Breast epithelium (tissue), 4 donors: ENCODE measurements at regions not wholly inside any gene's neighbourhood (a gene's known extent, or its start where the extent isn't known, plus 50 kb on each side); places are given as distances from the start of the nearest gene placed in this dataset.
"Not testable (repeated sequence)": the region's sequence is repeated elsewhere in the genome, so short reads cannot be mapped to it uniquely, and the experiment has no call there.

Experiments used
- DNase-seq, 2 donors: peaks; one replicate each; pipeline ENCODE4 v3.0.0-alpha.2; 2019; ENCODE audit warnings: low spot score in 2 of 2
- H3K27ac ChIP-seq, 2 donors: fragments of 200-600 bp; sonication (generic) in 1 of 2; one replicate each; pipeline ENCODE4 v1.5.1; 2016 to 2019; ENCODE audit warnings: mild to moderate bottlenecking in 1 of 2
- H3K27me3 ChIP-seq, 2 donors: fragments of 200-600 bp; sonication (generic) in 1 of 2; one replicate each; pipeline versions ENCODE4 v1.5.1 to v1.6.0; 2017 to 2019; ENCODE audit warnings: control low read depth in 1 of 2, mild to moderate bottlenecking in 1 of 2
- H3K36me3 ChIP-seq: fragments of 200-600 bp; one replicate; pipeline ENCODE4 v1.5.1; 2019
- H3K4me1 ChIP-seq, 2 donors: fragments of 200-600 bp; sonication (generic); one replicate each; pipeline ENCODE4 v1.5.1; 2016 to 2019; ENCODE audit warnings: control low read depth in 1 of 2
- H3K4me3 ChIP-seq, 3 donors: fragments of 200-600 bp; sonication (generic); 1 replicate in 2 of 3; 2 replicates in 1 of 3; pipeline ENCODE4 v1.5.1; 2016 to 2019; ENCODE audit warnings: mild to moderate bottlenecking in 3 of 3, moderate library complexity in 2 of 3
- H3K9me3 ChIP-seq, 2 donors: fragments of 200-600 bp; sonication (generic) in 1 of 2; one replicate each; pipeline ENCODE4 v1.5.1; 2016 to 2019; ENCODE audit warnings: control low read depth in 1 of 2
- POLR2A ChIP-seq: fragments of 450-650 bp; IDR thresholded peaks from one replicate; pipeline ENCODE4 v1.6.1; 2016; ENCODE audit warnings: antibody characterized with exemption, mild to moderate bottlenecking, moderate library complexity
- POLR2AphosphoS5 ChIP-seq, 3 donors: sonication (generic); formaldehyde crosslinking; IDR thresholded peaks; one replicate each; pipeline ENCODE4 v1.6.1; 2017; ENCODE audit warnings: antibody characterized with exemption in 3 of 3
- intact Hi-C: fragments of 100-400 bp; cut with DNase I; formaldehyde crosslinking; loops from one replicate; pipeline ENCODE4 v1.15.1; 2023; ENCODE audit warnings: low total_unique reads
- TF ChIP-seq, protein P1 (sequence below), 3 donors: fragments of 450-650 bp; IDR thresholded peaks; one replicate each; pipeline ENCODE4 v1.5.1; 2016 to 2017; ENCODE audit warnings: antibody characterized with exemption in 3 of 3, mild to moderate bottlenecking in 3 of 3, moderate library complexity in 3 of 3

DNA sequence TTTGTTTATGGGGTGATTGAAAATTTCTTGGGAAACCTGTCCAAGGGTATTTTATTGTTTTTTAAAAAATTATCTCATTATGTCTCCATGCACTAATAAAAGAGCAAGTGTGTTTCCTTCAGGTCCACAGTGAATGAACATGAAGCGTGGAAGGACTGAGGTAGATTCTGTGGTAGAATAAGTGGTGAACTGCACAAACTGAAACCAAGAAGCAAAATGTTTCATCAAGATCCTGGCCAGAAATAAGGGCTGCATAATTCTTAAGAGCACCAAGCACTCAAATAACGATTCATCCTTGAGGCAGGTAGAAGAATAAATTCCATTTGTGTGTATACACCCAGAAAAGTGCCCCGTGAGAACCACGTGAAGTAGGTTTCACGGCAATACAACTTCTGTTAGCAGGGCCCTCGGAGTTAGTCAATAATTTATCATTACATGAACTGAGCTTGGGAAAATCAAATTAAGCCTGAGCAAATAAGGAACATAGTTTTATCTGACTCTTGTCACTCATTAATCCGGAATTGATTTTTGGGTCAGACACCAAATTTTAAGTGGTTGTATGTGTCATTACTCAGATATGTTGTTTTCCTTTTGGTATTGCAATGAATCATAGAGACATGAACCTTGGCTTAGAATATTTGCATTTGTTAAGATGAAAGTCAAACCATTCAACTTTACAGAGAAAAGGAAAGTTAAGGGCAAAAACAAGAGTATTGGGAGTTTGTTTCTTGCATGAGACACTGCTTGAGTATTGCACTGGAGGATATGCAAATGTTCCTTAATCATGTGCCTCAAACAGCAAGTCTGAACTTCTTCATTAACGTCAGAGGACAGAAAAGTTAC lies 472.6 kb upstream of the NETO1 start:
- Histone ChIP-seq H3K27ac (no peak overlapping the region), H3K9me3 (no peaks in the 10 kb centered on the region), H3K4me1 (no peaks in the 10 kb centered on the region), H3K4me3 (no peak overlapping the region), H3K27me3 (no peaks in the 10 kb centered on the region), H3K36me3 (no peaks in the 10 kb centered on the region)
- DNase-seq: no peak
- intact Hi-C loops: no loop called here
- TF ChIP-seq, protein P1, sequence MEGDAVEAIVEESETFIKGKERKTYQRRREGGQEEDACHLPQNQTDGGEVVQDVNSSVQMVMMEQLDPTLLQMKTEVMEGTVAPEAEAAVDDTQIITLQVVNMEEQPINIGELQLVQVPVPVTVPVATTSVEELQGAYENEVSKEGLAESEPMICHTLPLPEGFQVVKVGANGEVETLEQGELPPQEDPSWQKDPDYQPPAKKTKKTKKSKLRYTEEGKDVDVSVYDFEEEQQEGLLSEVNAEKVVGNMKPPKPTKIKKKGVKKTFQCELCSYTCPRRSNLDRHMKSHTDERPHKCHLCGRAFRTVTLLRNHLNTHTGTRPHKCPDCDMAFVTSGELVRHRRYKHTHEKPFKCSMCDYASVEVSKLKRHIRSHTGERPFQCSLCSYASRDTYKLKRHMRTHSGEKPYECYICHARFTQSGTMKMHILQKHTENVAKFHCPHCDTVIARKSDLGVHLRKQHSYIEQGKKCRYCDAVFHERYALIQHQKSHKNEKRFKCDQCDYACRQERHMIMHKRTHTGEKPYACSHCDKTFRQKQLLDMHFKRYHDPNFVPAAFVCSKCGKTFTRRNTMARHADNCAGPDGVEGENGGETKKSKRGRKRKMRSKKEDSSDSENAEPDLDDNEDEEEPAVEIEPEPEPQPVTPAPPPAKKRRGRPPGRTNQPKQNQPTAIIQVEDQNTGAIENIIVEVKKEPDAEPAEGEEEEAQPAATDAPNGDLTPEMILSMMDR (IDR thresholded peaks at IDR 0.05): no peak
- TF ChIP-seq POLR2A (no peak), POLR2AphosphoS5 (IDR thresholded peaks at IDR 0.05) (no peak)

DNA sequence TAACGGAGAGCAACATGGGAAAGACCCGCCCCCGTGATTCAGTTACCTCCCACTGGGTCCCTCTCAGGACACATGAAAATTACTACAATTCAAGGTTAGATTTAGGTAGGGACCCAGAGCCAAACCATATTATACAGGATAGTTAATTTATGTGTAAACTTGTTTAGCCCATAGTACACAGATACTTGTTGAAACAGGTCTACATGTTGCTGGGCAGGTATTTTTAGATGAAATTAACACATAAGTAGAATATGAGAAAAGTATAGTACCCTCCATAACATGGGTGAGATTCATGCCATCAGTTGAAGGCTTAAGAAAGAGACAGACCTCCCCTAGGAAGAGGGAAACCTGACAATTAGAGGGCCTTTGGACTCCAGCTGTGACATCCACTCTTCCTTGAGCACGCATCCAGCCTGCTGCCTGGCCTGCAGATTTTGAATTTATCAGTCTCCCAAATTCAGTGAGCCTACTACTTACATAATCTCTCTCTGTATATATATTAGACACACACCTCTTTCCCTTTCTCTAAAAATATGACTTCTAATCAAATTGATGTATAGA lies 463.5 kb upstream of the NETO1 start:
- DNase-seq: no peak

DNA sequence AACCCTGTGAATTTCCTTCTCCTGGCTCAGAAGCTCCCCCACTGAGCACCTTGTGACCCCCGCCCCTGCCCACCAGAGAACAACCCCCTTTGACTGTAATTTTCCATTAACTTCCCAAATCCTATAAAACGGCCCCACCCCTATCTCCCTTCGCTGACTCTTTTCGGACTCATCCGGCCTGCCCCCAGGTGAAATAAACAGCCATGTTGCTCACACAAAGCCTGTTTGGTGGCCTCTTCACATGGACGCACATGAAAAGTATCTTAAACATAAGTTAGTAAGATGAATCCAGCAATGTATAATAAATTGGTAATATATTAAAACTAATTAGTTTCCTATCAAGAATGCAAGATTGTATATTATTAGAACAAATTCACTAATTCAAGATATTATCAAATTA lies 462.3 kb upstream of the NETO1 start:
- H3K4me3 ChIP-seq, DNase-seq, H3K4me1 ChIP-seq, H3K9me3 ChIP-seq, H3K27ac ChIP-seq, intact Hi-C loops, H3K36me3 ChIP-seq, H3K27me3 ChIP-seq: not testable (repeated sequence)

More for the DNA sequence above, 463.5 kb upstream of the NETO1 start:
- Histone ChIP-seq H3K4me1 (no peaks in the 10 kb centered on the region), H3K4me3 (no peak overlapping the region), H3K27ac (no peak overlapping the region), H3K9me3 (no peaks in the 10 kb centered on the region), H3K36me3 (no peaks in the 10 kb centered on the region), H3K27me3 (no peaks in the 10 kb centered on the region)
- TF ChIP-seq POLR2A (no peak), POLR2AphosphoS5 (IDR thresholded peaks at IDR 0.05) (no peak)
- TF ChIP-seq, protein P1 (IDR thresholded peaks at IDR 0.05): no peak
- intact Hi-C loops: no loop called here

DNA sequence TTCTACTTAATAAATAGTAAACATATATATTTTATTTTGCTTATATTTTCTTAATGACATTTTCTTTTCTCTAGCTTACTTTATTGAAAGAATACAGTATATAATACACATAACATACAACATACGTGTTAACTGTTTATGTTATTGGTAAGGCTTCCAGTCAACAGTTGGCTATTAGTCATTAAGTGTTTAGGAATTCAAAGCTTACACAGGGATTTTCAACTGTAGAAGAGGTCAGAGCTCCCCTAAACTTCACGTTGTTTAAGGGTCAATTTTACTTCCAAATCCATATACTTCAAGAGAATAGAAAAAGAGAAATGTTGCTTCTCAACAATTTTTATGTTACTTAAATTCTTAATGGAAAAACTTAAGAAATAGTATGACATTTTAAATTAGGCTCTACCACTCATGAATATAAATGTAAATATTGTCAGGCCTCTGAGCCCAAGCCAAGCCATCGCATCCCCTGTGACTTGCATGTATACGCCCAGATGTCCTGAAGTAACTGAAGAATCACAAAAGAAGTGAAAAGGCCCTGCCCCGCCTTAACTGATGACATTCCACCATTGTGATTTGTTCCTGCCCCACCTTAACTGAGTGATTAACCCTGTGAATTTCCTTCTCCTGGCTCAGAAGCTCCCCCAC lies 456.5 kb upstream of the NETO1 start:
- DNase-seq, H3K36me3 ChIP-seq, H3K4me1 ChIP-seq, H3K9me3 ChIP-seq, H3K27ac ChIP-seq, intact Hi-C loops, H3K27me3 ChIP-seq, H3K4me3 ChIP-seq: not testable (repeated sequence)

- H3K4me3 ChIP-seq: no peak overlapping the region
- DNase-seq: no peak
- H3K27ac ChIP-seq: no peak overlapping the region
- H3K36me3 ChIP-seq: no peaks in the 10 kb centered on the region
- TF ChIP-seq POLR2AphosphoS5 (IDR thresholded peaks at IDR 0.05) (no peak), POLR2A (no peak)
- TF ChIP-seq, protein P1 (IDR thresholded peaks at IDR 0.05): no peak
- no peaks in the 10 kb centered on the region for H3K9me3 ChIP-seq
- intact Hi-C loops: no loop called here
- H3K4me1 ChIP-seq: no peaks in the 10 kb centered on the region
- H3K27me3 ChIP-seq: no peaks in the 10 kb centered on the region
Measured at GRCh38 chr18:73318739-73319479, 451.1 kb upstream of the NETO1 start.
